Activated CD4-positive, alpha-beta memory T cell treated with anti-CD3 and anti-CD28 coated beads for 36 hours (primary cell): ENCODE measurements at regions not wholly inside any gene's neighbourhood (a gene's known extent, or its start where the extent isn't known, plus 50 kb on each side); places are given as distances from the start of the nearest gene placed in this dataset.
"Not testable (repeated sequence)": the region's sequence is repeated elsewhere in the genome, so short reads cannot be mapped to it uniquely, and the experiment has no call there.

ENCODE experiments used
- CTCF ChIA-PET: fragments of 350-600 bp; sonication (Branson Sonifier 250); formaldehyde crosslinking; loops from one replicate; lab custom pipeline; 2021; ENCODE audit warnings: antibody characterized with exemption, inconsistent platforms; lab: Charles Lee
- POLR2A ChIA-PET: fragments of 350-600 bp; sonication (Branson Sonifier 250); formaldehyde crosslinking; loops from one replicate; lab custom pipeline; 2021; ENCODE audit warnings: antibody characterized with exemption; lab: Charles Lee
- DNase-seq: peaks from one replicate; pipeline ENCODE4 v3.0.0-alpha.2; 2020
- H3K27ac Mint-ChIP-seq: one replicate; pipeline ENCODE4 v1.8.0; 2021; ENCODE audit warnings: mixed read lengths
- H3K27me3 Mint-ChIP-seq: one replicate; pipeline ENCODE4 v1.8.0; 2021; ENCODE audit warnings: mixed read lengths
- H3K36me3 Mint-ChIP-seq: one replicate; pipeline ENCODE4 v1.8.0; 2021; ENCODE audit warnings: mixed read lengths
- H3K4me1 Mint-ChIP-seq: one replicate; pipeline ENCODE4 v1.8.0; 2021; ENCODE audit warnings: low read depth, mixed read lengths
- H3K4me3 Mint-ChIP-seq: one replicate; pipeline ENCODE4 v1.8.0; 2021; ENCODE audit warnings: mild to moderate bottlenecking, mixed read lengths
- H3K9me3 Mint-ChIP-seq: one replicate; pipeline ENCODE4 v1.8.0; 2021; ENCODE audit warnings: mixed read lengths
- intact Hi-C: fragments of 100-400 bp; cut with micrococcal nuclease; formaldehyde crosslinking; loops from one replicate; pipeline ENCODE4 v1.15.1; 2023

- Mint-ChIP-seq H3K4me1 (no peaks in the 10 kb centered on the region), H3K27ac (no peak overlapping the region), H3K27me3 (peaks cover 5% of the 10 kb centered on the region), H3K9me3 (no peaks in the 10 kb centered on the region), H3K36me3 (no peaks in the 10 kb centered on the region), H3K4me3 (no peak overlapping the region)
- POLR2A ChIA-PET, result no interaction called here
- CTCF ChIA-PET, result no interaction called here
- no peak for DNase-seq
- intact Hi-C loops, result no loop called here
Observed at GRCh38 chr20:25991756-25992130, 295.1 kb upstream of the ZNF337 start.

- no peaks in the 10 kb centered on the region for H3K36me3 Mint-ChIP-seq
- no peaks in the 10 kb centered on the region for H3K4me1 Mint-ChIP-seq
- ChIA-PET CTCF (no interaction called here), POLR2A (no interaction called here)
- intact Hi-C loops, result no loop called here
- H3K4me3 Mint-ChIP-seq, result no peak overlapping the region
- DNase-seq, result no peak
- no peaks in the 10 kb centered on the region for H3K9me3 Mint-ChIP-seq
- H3K27ac Mint-ChIP-seq, result no peak overlapping the region
- H3K27me3 Mint-ChIP-seq, result peaks cover 5% of the 10 kb centered on the region
Observed at GRCh38 chr20:25991051-25991755, 294.6 kb upstream of the ZNF337 start.

GRCh38 chr20:25989686-25990085, 293.0 kb upstream of the ZNF337 start:
- CTCF ChIA-PET, intact Hi-C loops, H3K27ac Mint-ChIP-seq, DNase-seq, POLR2A ChIA-PET, H3K9me3 Mint-ChIP-seq, H3K27me3 Mint-ChIP-seq, H3K36me3 Mint-ChIP-seq, H3K4me3 Mint-ChIP-seq, H3K4me1 Mint-ChIP-seq: not testable (repeated sequence)

GRCh38 chr20:25989196-25989595, 292.5 kb upstream of the ZNF337 start:
- H3K27ac Mint-ChIP-seq, result no peak overlapping the region
- intact Hi-C loops, result no loop called here

GRCh38 chr20:25987928-25988560, 291.4 kb upstream of the ZNF337 start:
- POLR2A ChIA-PET, H3K4me1 Mint-ChIP-seq, DNase-seq, H3K9me3 Mint-ChIP-seq, H3K27me3 Mint-ChIP-seq, H3K4me3 Mint-ChIP-seq, H3K36me3 Mint-ChIP-seq, CTCF ChIA-PET, H3K27ac Mint-ChIP-seq, intact Hi-C loops: not testable (repeated sequence)

More at GRCh38 chr20:25989196-25989595, 292.5 kb upstream of the ZNF337 start:
- ChIA-PET CTCF (no interaction called here), POLR2A (no interaction called here)
- peaks cover 1% of the 10 kb centered on the region for H3K4me1 Mint-ChIP-seq
- H3K27me3 Mint-ChIP-seq, result peaks cover 5% of the 10 kb centered on the region
- H3K36me3 Mint-ChIP-seq, result no peaks in the 10 kb centered on the region
- no peak overlapping the region for H3K4me3 Mint-ChIP-seq
- H3K9me3 Mint-ChIP-seq, result no peaks in the 10 kb centered on the region
- no peak for DNase-seq

- CTCF ChIA-PET, result no interaction called here
- Mint-ChIP-seq H3K4me3 (peak overlapping the region; percentile 51), H3K4me1 (peaks cover 14% of the 10 kb centered on the region), H3K36me3 (no peaks in the 10 kb centered on the region), H3K27ac (no peak overlapping the region), H3K27me3 (peaks cover 4% of the 10 kb centered on the region), H3K9me3 (no peaks in the 10 kb centered on the region)
- POLR2A ChIA-PET, result no interaction called here
- DNase-seq, result peak; percentile 50
- intact Hi-C loops, result no loop called here
Observed at GRCh38 chr20:25987073-25987927, 290.6 kb upstream of the ZNF337 start.

GRCh38 chr20:25985597-25985996, 288.9 kb upstream of the ZNF337 start:
- ChIA-PET CTCF (interaction anchor here (1.1 kb wide), 1 partner anchor 11 kb away, joined by 3 read pairs; no protein-coding TSS in a partner anchor), POLR2A (no interaction called here)
- no peaks in the 10 kb centered on the region for H3K27me3 Mint-ChIP-seq
- intact Hi-C loops, result no loop called here
- no peak for DNase-seq
- H3K9me3 Mint-ChIP-seq, result no peaks in the 10 kb centered on the region
- peaks cover 22% of the 10 kb centered on the region for H3K4me1 Mint-ChIP-seq
- H3K4me3 Mint-ChIP-seq, result no peak overlapping the region
- H3K36me3 Mint-ChIP-seq, result no peaks in the 10 kb centered on the region
- H3K27ac Mint-ChIP-seq, result no peak overlapping the region

- Mint-ChIP-seq H3K4me1 (peaks cover 22% of the 10 kb centered on the region), H3K27ac (no peak overlapping the region), H3K36me3 (no peaks in the 10 kb centered on the region), H3K9me3 (no peaks in the 10 kb centered on the region), H3K4me3 (no peak overlapping the region), H3K27me3 (no peaks in the 10 kb centered on the region)
- CTCF ChIA-PET, result no interaction called here
- POLR2A ChIA-PET, result no interaction called here
- peak; percentile 46 for DNase-seq
- intact Hi-C loops, result no loop called here
Observed at GRCh38 chr20:25984933-25985332, 288.3 kb upstream of the ZNF337 start.

- H3K9me3 Mint-ChIP-seq, H3K27me3 Mint-ChIP-seq, H3K36me3 Mint-ChIP-seq, POLR2A ChIA-PET, CTCF ChIA-PET, H3K4me3 Mint-ChIP-seq, DNase-seq: not testable (repeated sequence)
- Mint-ChIP-seq H3K27ac (peak overlapping the region; percentile 3), H3K4me1 (peaks cover 22% of the 10 kb centered on the region)
- intact Hi-C loops, result loop anchor here (1.0 kb wide), 1 partner anchor 15 kb away; no protein-coding TSS in a partner anchor
Observed at GRCh38 chr20:25982701-25983100, 286.0 kb upstream of the ZNF337 start.

GRCh38 chr20:25978450-25979190, 282.0 kb upstream of the ZNF337 start:
- H3K27ac Mint-ChIP-seq, DNase-seq, CTCF ChIA-PET, intact Hi-C loops, H3K4me3 Mint-ChIP-seq, POLR2A ChIA-PET, H3K9me3 Mint-ChIP-seq, H3K27me3 Mint-ChIP-seq, H3K36me3 Mint-ChIP-seq: not testable (repeated sequence)
- H3K4me1 Mint-ChIP-seq, result peaks cover 19% of the 10 kb centered on the region

GRCh38 chr20:25975816-25976215, 279.2 kb upstream of the ZNF337 start:
- H3K36me3 Mint-ChIP-seq, H3K27ac Mint-ChIP-seq, H3K4me3 Mint-ChIP-seq, POLR2A ChIA-PET, CTCF ChIA-PET, H3K27me3 Mint-ChIP-seq, H3K4me1 Mint-ChIP-seq, DNase-seq, intact Hi-C loops, H3K9me3 Mint-ChIP-seq: not testable (repeated sequence)

GRCh38 chr20:25965203-25965602, 268.6 kb upstream of the ZNF337 start:
- H3K9me3 Mint-ChIP-seq, H3K4me1 Mint-ChIP-seq, intact Hi-C loops, DNase-seq, H3K4me3 Mint-ChIP-seq, H3K27me3 Mint-ChIP-seq, H3K27ac Mint-ChIP-seq, CTCF ChIA-PET, H3K36me3 Mint-ChIP-seq: not testable (repeated sequence)
- POLR2A ChIA-PET, result interaction anchor here (0.6 kb wide), 1 partner anchor 375 kb away, joined by 4 read pairs; no protein-coding TSS in a partner anchor
